ENCODE measurements at regions not wholly inside any gene's neighbourhood (a gene's known extent, or its start where the extent isn't known, plus 50 kb on each side); places are given as distances from the start of the nearest gene placed in this dataset.

DNA sequence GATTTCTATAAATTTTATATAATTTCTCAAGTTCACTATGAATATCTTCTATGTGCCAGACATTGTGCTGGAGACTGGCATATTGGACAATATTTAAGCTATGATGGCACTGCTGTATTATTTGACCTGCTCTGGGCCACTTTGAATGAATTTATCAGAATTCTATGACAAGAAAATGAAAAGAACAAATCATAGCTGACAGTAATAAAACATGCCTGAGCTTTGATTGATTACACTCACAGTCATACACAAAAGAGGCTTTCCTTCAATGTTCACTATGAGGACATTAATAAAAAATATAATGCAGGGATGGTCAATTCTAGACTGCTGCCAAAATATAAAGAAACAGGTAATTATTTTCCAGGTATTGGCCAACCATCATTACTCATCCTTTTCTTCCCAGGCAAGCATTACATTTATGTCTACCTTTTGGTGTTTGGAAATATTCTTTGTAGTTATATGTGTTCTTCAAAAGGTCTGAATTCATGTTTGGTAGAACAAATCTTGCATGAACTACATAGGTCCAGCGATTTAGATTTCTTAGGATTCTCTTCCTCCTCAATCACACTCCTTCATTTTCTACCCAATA lies 81.0 kb upstream of the ALCAM start:
- TF ChIP-seq YY1 (IDR thresholded peaks at IDR 0.05; ENCODE audit: insufficient read depth, insufficient read length) (no peak), SUZ12 (IDR thresholded peaks at IDR 0.05; ENCODE audit: extremely low read depth, insufficient read depth, insufficient read length) (no peak), ZNF274 (IDR thresholded peaks at IDR 0.05; ENCODE audit: low read depth, low read length) (no peak)
